ENCODE measurements at regions not wholly inside any gene's neighbourhood (a gene's known extent, or its start where the extent isn't known, plus 50 kb on each side); places are given as distances from the start of the nearest gene placed in this dataset.

- TF ChIP-seq CTCF (IDR thresholded peaks at IDR 0.05; ENCODE audit: poor library complexity) (no peak), EZH2 (IDR thresholded peaks at IDR 0.05; ENCODE audit: borderline replicate concordance) (no peak), EZH2phosphoT487 (IDR thresholded peaks at IDR 0.05; ENCODE audit: low read depth, severe bottlenecking, unreplicated experiment) (no peak)
These were observed 667.6 kb upstream of the CELF2 start for GRCh38 chr10:10350050-10350449.
